GM12878 (cell line): ENCODE measurements at regions not wholly inside any gene's neighbourhood (a gene's known extent, or its start where the extent isn't known, plus 50 kb on each side); places are given as distances from the start of the nearest gene placed in this dataset.

Experiments
- MAX ChIP-seq: IDR thresholded peaks from 2 replicates; pipeline ENCODE4 v1.6.1; 2012; ENCODE audit warnings: low read depth, low read length, improper control_type of control experiment
- MYC ChIP-seq: IDR thresholded peaks from 2 replicates; pipeline ENCODE4 v1.6.1; 2011; ENCODE audit warnings: mild to moderate bottlenecking, low read length, moderate library complexity, inconsistent platforms; ENCODE audit not compliant: insufficient read depth, insufficient replicate concordance, insufficient read length, severe bottlenecking
- POLR2A ChIP-seq: IDR thresholded peaks from 2 replicates; pipeline ENCODE4 v1.6.1; 2011; ENCODE audit warnings: low read depth, mild to moderate bottlenecking, low read length
- ZSCAN29 ChIP-seq: fragments of 450-650 bp; IDR thresholded peaks from 2 replicates; pipeline ENCODE4 v1.6.1; 2017; ENCODE audit warnings: mild to moderate bottlenecking, moderate library complexity

GRCh38 chr9:124179196-124180071 is 78.3 kb upstream of the NEK6 start:
- TF ChIP-seq POLR2A (no peak), ZSCAN29 (no peak), MAX (no peak), MYC (no peak)
